H1 (cell line): ENCODE measurements at regions not wholly inside any gene's neighbourhood (a gene's known extent, or its start where the extent isn't known, plus 50 kb on each side); places are given as distances from the start of the nearest gene placed in this dataset.

ENCODE experiments used
- EP300 ChIP-seq, 2 experiments: IDR thresholded peaks; 1 replicate in 1 of 2; 2 replicates in 1 of 2; pipeline ENCODE4 v1.6.1; 2011 to 2012; ENCODE audit warnings: low read depth in 2 of 2, low read length in 2 of 2, mild to moderate bottlenecking in 2 of 2, borderline replicate concordance in 1 of 2, inconsistent platforms in 1 of 2, moderate library complexity in 1 of 2

GRCh38 chr4:151955721-151956380, 195.0 kb upstream of the GATB start (continued):
- no peak for TF ChIP-seq EP300 (IDR thresholded peaks at IDR 0.05; ENCODE audit: borderline replicate concordance in 1 of 2, low read depth in 2 of 2, low read length in 2 of 2)
- TF ChIP-seq, all 59 proteins: peak for 0
